ENCODE measurements at regions not wholly inside any gene's neighbourhood (a gene's known extent, or its start where the extent isn't known, plus 50 kb on each side); places are given as distances from the start of the nearest gene placed in this dataset.

- Histone ChIP-seq H3K4me1 (ENCODE audit: control insufficient read depth, insufficient read depth, low read depth, low read length) (no peaks in the 10 kb centered on the region), H3K23ac (ENCODE audit: low read length in 2 of 2) (no peak overlapping the region), H2BK120ac (ENCODE audit: low read depth, low read length) (no peak overlapping the region), H3K27me3 (ENCODE audit: control insufficient read depth in 1 of 2, insufficient read depth in 1 of 2, low read length in 2 of 2) (no peaks in the 10 kb centered on the region), H2AFZ (ENCODE audit: low read depth, low read length) (no peak overlapping the region), H3K27ac (ENCODE audit: low read length, poor library complexity, severe bottlenecking) (no peak overlapping the region), H3K14ac (ENCODE audit: low read length in 2 of 2) (no peak overlapping the region), H3K79me1 (replicated peaks; ENCODE audit: low read length, poor library complexity, severe bottlenecking) (no peaks in the 10 kb centered on the region), H2AK5ac (ENCODE audit: low read length, severe bottlenecking) (no peak overlapping the region), H3K4ac (ENCODE audit: low read depth in 1 of 2, low read length in 2 of 2) (no peak overlapping the region), H3K9me3 (ENCODE audit: control insufficient read depth, low read length) (peaks cover 25% of the 10 kb centered on the region), H3K18ac (ENCODE audit: low read depth in 1 of 2, low read length in 2 of 2) (no peak overlapping the region), H4K8ac (ENCODE audit: low read length) (no peak overlapping the region), H3K9ac (ENCODE audit: low read length) (no peak overlapping the region), H3K36me3 (ENCODE audit: control insufficient read depth in 1 of 2, insufficient read depth in 2 of 2, low read depth in 1 of 2, low read length in 2 of 2) (no peaks in the 10 kb centered on the region), H2BK15ac (ENCODE audit: low read depth, poor library complexity, severe bottlenecking) (no peak overlapping the region), H2BK5ac (ENCODE audit: low read depth, low read length, poor library complexity, severe bottlenecking) (no peak overlapping the region), H2BK12ac (ENCODE audit: low read length in 2 of 2) (no peak overlapping the region), H4K91ac (ENCODE audit: low read length) (no peak overlapping the region), H3K4me3 (ENCODE audit: insufficient read depth in 1 of 2, low read depth in 1 of 2, low read length in 2 of 2) (no peak overlapping the region), H3K4me2 (ENCODE audit: low read length, poor library complexity, severe bottlenecking) (no peak overlapping the region)
- WGBS = 77% methylated on average over 11 of the region's 11 CpGs
- DNase-seq = no peak
Measured at GRCh38 chrX:1741816-1742394, 127.0 kb downstream of the ASMT start.

DNA sequence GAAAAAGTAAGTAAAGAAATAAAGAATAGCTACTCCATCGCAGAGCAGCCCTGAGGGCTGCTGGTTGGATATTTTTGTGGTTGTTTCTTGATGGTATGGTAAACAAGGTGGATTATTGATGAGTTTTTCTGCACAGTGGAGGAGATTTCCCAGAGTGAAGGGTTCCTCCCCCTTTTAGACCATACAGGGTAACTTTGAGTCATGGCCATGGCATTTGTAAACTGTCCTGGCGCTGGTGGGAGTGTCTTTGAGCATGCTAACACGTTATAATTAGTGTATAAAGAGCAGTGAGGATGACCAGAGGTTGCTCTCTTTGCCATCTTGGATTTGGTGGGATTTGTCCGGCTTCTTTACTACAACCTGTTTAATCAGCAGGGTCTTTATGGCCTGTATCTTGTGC, 128.2 kb downstream of the ASMT start:
- H3K4me2 ChIP-seq (ENCODE audit: low read length, poor library complexity, severe bottlenecking) = no peak overlapping the region
- H3K18ac ChIP-seq (ENCODE audit: low read depth in 1 of 2, low read length in 2 of 2) = no peak overlapping the region
- H2BK5ac ChIP-seq (ENCODE audit: low read depth, low read length, poor library complexity, severe bottlenecking) = no peak overlapping the region
- H3K4me3 ChIP-seq (ENCODE audit: insufficient read depth in 1 of 2, low read depth in 1 of 2, low read length in 2 of 2) = no peak overlapping the region
- no peak overlapping the region for H3K9ac ChIP-seq (ENCODE audit: low read length)
- 53% methylated on average over 4 of the region's 4 CpGs for WGBS
- no peak overlapping the region for H3K14ac ChIP-seq (ENCODE audit: low read length in 2 of 2)
- no peak for DNase-seq
- no peak overlapping the region for H3K27ac ChIP-seq (ENCODE audit: low read length, poor library complexity, severe bottlenecking)
- no peak overlapping the region for H2BK12ac ChIP-seq (ENCODE audit: low read length in 2 of 2)
- H3K36me3 ChIP-seq (ENCODE audit: control insufficient read depth in 1 of 2, insufficient read depth in 2 of 2, low read depth in 1 of 2, low read length in 2 of 2) = no peaks in the 10 kb centered on the region
- H2AK5ac ChIP-seq (ENCODE audit: low read length, severe bottlenecking) = no peak overlapping the region
- H3K23ac ChIP-seq (ENCODE audit: low read length in 2 of 2) = no peak overlapping the region
- H3K4me1 ChIP-seq (ENCODE audit: control insufficient read depth, insufficient read depth, low read depth, low read length) = no peaks in the 10 kb centered on the region
- H3K4ac ChIP-seq (ENCODE audit: low read depth in 1 of 2, low read length in 2 of 2) = no peak overlapping the region
- no peak overlapping the region for H4K8ac ChIP-seq (ENCODE audit: low read length)
- no peak overlapping the region for H2BK120ac ChIP-seq (ENCODE audit: low read depth, low read length)
- peaks cover 25% of the 10 kb centered on the region for H3K9me3 ChIP-seq (ENCODE audit: control insufficient read depth, low read length)
- H4K91ac ChIP-seq (ENCODE audit: low read length) = no peak overlapping the region
- H2BK15ac ChIP-seq (ENCODE audit: low read depth, poor library complexity, severe bottlenecking) = no peak overlapping the region
- H3K27me3 ChIP-seq (ENCODE audit: control insufficient read depth in 1 of 2, insufficient read depth in 1 of 2, low read length in 2 of 2) = no peaks in the 10 kb centered on the region
- no peak overlapping the region for H2AFZ ChIP-seq (ENCODE audit: low read depth, low read length)
- H3K79me1 ChIP-seq (replicated peaks; ENCODE audit: low read length, poor library complexity, severe bottlenecking) = no peaks in the 10 kb centered on the region

DNA sequence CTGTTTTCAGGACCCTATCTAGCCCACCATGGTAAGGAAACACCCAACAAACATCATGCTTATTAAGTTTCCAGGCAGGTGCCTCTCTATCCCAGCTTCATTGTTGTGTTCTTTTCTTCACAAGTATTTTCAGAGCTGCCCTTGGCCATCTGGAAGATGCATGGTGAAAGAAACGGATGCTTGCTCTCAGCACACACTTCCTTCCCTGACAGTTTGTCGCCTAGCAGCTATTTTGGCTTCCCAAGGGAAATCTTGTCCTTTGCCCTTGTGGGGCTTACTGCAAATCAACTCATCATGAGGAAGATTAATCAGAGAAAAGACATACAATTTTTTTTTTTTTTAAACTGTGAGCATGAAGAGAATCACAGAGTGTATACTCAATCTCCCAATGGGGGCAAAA, 128.8 kb downstream of the ASMT start:
- no peak for DNase-seq
- no peak overlapping the region for H4K8ac ChIP-seq (ENCODE audit: low read length)
- no peak overlapping the region for H2BK15ac ChIP-seq (ENCODE audit: low read depth, poor library complexity, severe bottlenecking)
- no peak overlapping the region for H3K9ac ChIP-seq (ENCODE audit: low read length)
- no peak overlapping the region for H4K91ac ChIP-seq (ENCODE audit: low read length)
- H3K36me3 ChIP-seq (ENCODE audit: control insufficient read depth in 1 of 2, insufficient read depth in 2 of 2, low read depth in 1 of 2, low read length in 2 of 2) = no peaks in the 10 kb centered on the region
- no peaks in the 10 kb centered on the region for H3K4me1 ChIP-seq (ENCODE audit: control insufficient read depth, insufficient read depth, low read depth, low read length)
- H2BK12ac ChIP-seq (ENCODE audit: low read length in 2 of 2) = no peak overlapping the region
- H2AK5ac ChIP-seq (ENCODE audit: low read length, severe bottlenecking) = no peak overlapping the region
- no peak overlapping the region for H3K18ac ChIP-seq (ENCODE audit: low read depth in 1 of 2, low read length in 2 of 2)
- no peaks in the 10 kb centered on the region for H3K27me3 ChIP-seq (ENCODE audit: control insufficient read depth in 1 of 2, insufficient read depth in 1 of 2, low read length in 2 of 2)
- H3K14ac ChIP-seq (ENCODE audit: low read length in 2 of 2) = no peak overlapping the region
- H3K23ac ChIP-seq (ENCODE audit: low read length in 2 of 2) = no peak overlapping the region
- no peak overlapping the region for H3K27ac ChIP-seq (ENCODE audit: low read length, poor library complexity, severe bottlenecking)
- H3K4me3 ChIP-seq (ENCODE audit: insufficient read depth in 1 of 2, low read depth in 1 of 2, low read length in 2 of 2) = no peak overlapping the region
- H2BK5ac ChIP-seq (ENCODE audit: low read depth, low read length, poor library complexity, severe bottlenecking) = no peak overlapping the region
- no peak overlapping the region for H2AFZ ChIP-seq (ENCODE audit: low read depth, low read length)
- no peak overlapping the region for H3K4ac ChIP-seq (ENCODE audit: low read depth in 1 of 2, low read length in 2 of 2)
- H2BK120ac ChIP-seq (ENCODE audit: low read depth, low read length) = no peak overlapping the region
- H3K9me3 ChIP-seq (ENCODE audit: control insufficient read depth, low read length) = peaks cover 30% of the 10 kb centered on the region
- no peak overlapping the region for H3K4me2 ChIP-seq (ENCODE audit: low read length, poor library complexity, severe bottlenecking)
- no peaks in the 10 kb centered on the region for H3K79me1 ChIP-seq (replicated peaks; ENCODE audit: low read length, poor library complexity, severe bottlenecking)
- whole genome bisulfite sequencing = 64% methylated on average over 2 of the region's 2 CpGs

GRCh38 chrX:1748408-1748807, 133.5 kb downstream of the ASMT start:
- Histone ChIP-seq H3K36me3 (ENCODE audit: control insufficient read depth in 1 of 2, insufficient read depth in 2 of 2, low read depth in 1 of 2, low read length in 2 of 2) (no peaks in the 10 kb centered on the region), H3K9ac (ENCODE audit: low read length) (no peak overlapping the region), H3K27ac (ENCODE audit: low read length, poor library complexity, severe bottlenecking) (no peak overlapping the region), H3K9me3 (ENCODE audit: control insufficient read depth, low read length) (peaks cover 39% of the 10 kb centered on the region), H3K23ac (ENCODE audit: low read length in 2 of 2) (no peak overlapping the region), H4K8ac (ENCODE audit: low read length) (no peak overlapping the region), H2BK5ac (ENCODE audit: low read depth, low read length, poor library complexity, severe bottlenecking) (no peak overlapping the region), H4K91ac (ENCODE audit: low read length) (no peak overlapping the region), H2BK15ac (ENCODE audit: low read depth, poor library complexity, severe bottlenecking) (no peak overlapping the region), H3K27me3 (ENCODE audit: control insufficient read depth in 1 of 2, insufficient read depth in 1 of 2, low read length in 2 of 2) (no peaks in the 10 kb centered on the region), H2AFZ (ENCODE audit: low read depth, low read length) (no peak overlapping the region), H3K4me3 (ENCODE audit: insufficient read depth in 1 of 2, low read depth in 1 of 2, low read length in 2 of 2) (no peak overlapping the region), H3K4me1 (ENCODE audit: control insufficient read depth, insufficient read depth, low read depth, low read length) (no peaks in the 10 kb centered on the region), H2AK5ac (ENCODE audit: low read length, severe bottlenecking) (no peak overlapping the region), H3K18ac (ENCODE audit: low read depth in 1 of 2, low read length in 2 of 2) (no peak overlapping the region), H3K4me2 (ENCODE audit: low read length, poor library complexity, severe bottlenecking) (no peak overlapping the region), H2BK120ac (ENCODE audit: low read depth, low read length) (no peak overlapping the region), H3K4ac (ENCODE audit: low read depth in 1 of 2, low read length in 2 of 2) (no peak overlapping the region), H3K79me1 (replicated peaks; ENCODE audit: low read length, poor library complexity, severe bottlenecking) (no peaks in the 10 kb centered on the region), H2BK12ac (ENCODE audit: low read length in 2 of 2) (no peak overlapping the region), H3K14ac (ENCODE audit: low read length in 2 of 2) (no peak overlapping the region)
- whole genome bisulfite sequencing = no CpG with 5 or more reads among the region's 3 CpGs
- DNase-seq = no peak
